HG03460 (cell line): ENCODE measurements at regions not wholly inside any gene's neighbourhood (a gene's known extent, or its start where the extent isn't known, plus 50 kb on each side); places are given as distances from the start of the nearest gene placed in this dataset.

Experiments used
- ATAC-seq: cut with Tn5 transposase; IDR thresholded peaks from one replicate; pipeline ENCODE4 v1.9.1; 2021; ENCODE audit not compliant: unreplicated experiment

DNA sequence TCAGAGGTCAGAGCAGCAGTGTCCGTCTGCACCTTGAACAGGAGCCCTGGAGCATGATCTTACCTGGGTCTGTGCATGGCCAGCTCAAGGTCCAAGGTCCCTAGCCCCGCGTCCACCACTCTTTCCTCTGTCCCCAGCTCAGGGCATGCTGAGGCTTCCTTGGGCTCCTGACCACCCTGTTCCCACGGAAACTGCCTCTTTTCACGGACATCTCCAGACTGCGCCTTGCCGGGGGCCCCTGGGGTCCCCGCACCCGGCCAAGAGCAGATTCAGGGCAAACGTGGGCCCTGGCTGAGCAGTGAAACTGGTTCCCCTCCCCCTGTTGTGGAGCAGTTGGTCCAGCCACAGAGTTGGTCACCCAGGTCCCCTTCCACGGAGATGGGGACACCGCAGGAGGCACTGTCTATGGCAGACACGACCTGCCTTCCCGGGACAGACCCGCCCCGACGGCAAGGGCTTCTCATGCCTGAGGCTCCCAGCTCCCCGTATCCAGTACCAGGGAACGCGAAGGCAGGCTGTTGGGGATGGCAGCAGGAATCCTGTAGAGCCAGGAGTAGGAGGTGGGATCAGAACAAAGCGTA is 217.4 kb upstream of the PPP2R2D start:
- ATAC-seq: no peak

DNA sequence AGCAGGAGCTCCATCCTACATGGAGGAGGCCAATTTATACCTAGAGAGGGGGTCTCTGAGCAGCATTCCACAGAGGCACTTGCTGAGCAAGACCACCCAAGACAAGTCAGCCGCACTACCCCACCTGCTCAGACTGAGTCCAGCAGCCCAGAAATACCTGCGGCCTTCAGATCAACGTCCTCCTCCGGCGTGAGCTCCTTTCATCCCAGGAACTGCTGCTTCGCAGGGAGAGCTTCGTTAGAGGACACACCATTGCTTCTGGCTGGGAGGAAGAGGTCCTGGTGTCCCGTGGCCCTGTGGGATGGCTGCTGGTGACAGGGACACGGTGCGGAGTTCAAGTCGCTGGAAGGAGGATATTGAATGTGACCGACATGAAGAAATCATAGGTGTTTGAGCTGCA is 216.9 kb upstream of the PPP2R2D start:
- no peak for ATAC-seq

DNA sequence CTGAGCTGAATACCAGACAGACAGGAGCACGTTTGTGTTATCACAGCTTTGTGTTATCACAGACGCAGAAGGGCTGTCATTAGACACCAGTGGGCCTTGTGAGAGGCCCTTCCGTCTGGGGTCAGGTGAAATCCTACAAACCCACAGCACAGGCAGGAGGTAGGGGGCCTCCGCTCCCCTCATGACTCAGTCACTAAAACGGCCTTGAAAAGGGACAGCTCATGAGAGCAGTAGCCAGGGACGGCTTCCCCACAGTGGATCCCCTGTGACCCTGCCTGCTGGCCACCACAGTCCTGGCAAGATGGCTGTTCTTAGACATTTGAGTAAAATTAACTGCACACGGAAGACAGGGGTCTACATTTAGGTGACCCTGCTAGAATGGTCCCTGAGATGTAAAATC is 215.8 kb upstream of the PPP2R2D start:
- no peak for ATAC-seq

DNA sequence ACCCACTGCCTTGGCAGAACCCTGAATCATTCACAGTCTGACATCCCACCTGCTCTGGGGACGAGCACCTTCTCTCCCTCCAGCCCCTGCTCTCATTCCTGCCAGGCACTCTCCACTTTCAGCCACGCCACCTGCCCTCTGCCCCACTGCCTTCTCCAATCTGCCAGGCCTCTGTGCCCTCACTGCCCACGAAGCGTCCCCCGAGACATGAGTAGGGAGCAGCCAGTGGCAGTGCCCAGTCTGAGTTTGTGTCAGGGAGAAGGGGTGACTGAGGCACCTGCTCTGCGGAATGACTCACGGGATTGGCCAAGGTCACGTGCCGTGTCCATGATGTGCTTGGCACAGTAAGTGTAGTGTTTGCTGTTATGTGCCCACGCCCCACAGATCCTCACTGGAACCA is 215.2 kb upstream of the PPP2R2D start:
- no peak for ATAC-seq

DNA sequence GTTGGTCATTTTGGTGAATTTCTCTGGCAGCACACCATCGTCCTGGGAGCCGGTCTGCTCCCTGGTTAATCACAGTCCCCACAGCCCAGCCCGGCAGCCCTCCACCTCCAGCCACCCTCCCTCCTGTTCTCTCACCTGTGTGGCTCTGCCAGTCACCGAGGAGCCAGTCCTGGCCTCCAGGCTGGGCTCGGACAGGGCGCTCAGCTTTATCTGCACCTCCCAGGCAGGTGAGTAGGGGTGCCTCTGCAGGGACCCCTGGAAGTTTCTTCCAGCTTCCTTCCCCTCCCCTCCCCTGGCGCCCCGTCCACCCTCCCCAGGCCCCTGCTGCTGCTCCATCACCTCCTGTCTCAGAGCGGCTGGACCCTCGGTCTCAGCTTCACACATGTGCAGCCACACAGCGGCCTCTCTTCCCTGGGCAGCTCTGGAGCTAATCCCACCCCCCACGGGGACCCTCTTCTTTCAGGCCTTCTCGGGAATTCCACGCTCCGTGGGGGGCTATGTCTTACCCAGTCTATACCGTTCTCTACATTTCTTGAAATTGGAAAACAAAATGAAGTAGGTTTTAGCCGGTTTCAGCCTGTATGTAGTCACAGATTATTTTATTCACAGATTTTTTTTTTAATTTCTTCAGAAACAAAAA is 213.9 kb upstream of the PPP2R2D start:
- no peak for ATAC-seq

DNA sequence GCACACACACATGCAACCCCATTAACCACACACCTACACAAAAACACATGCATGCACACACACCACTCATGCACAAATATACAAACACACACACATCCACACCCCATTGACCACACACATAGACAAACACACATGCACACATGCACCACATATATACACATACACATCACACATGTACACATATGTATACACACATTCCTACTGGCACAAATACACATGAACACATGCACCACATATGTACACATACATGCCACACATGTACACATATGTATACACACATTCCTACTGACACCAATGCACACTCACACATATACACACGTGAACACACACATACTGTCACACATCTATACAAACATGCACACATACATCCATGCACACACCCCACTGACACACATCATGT is 212.5 kb upstream of the PPP2R2D start:
- ATAC-seq: no peak

DNA sequence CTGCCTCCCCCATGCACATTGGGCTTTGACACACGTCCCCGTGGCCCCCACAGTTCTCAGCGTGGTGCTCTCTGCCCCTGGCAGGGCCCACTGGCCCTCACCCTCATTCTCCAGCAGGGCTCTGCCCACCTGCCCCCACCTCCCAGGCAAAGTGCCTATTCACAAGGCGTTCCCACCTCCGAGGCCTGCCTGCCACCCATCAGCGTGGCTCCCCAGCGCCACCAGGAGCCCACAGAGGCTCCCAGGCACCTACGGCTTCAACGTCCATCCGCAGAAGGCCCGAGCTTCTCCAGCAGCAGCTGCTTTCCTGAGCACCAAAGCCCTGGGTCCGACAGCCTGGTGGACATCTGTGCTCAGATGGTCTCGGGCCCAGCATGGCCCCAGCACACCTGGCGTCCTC is 211.8 kb upstream of the PPP2R2D start:
- ATAC-seq: no peak

DNA sequence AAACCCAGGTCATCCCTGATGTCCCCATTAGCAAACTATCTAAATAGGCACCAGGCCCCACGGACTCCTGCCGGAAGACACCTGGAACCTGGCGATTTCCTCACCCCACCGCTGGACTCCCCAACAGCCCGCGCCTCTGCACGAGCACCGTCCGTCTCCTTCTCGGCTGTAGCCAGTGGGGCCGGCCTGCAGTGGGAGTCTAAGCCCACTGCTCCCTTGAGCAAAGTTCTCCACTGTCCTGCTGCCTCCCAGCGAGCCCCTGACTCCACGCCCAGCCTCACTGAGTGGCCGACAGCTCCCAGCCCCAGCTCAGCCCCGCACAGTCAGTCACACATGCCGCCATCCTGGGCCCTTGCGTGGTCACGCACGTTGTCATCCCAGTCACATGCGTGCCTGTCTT is 211.3 kb upstream of the PPP2R2D start:
- ATAC-seq: no peak

DNA sequence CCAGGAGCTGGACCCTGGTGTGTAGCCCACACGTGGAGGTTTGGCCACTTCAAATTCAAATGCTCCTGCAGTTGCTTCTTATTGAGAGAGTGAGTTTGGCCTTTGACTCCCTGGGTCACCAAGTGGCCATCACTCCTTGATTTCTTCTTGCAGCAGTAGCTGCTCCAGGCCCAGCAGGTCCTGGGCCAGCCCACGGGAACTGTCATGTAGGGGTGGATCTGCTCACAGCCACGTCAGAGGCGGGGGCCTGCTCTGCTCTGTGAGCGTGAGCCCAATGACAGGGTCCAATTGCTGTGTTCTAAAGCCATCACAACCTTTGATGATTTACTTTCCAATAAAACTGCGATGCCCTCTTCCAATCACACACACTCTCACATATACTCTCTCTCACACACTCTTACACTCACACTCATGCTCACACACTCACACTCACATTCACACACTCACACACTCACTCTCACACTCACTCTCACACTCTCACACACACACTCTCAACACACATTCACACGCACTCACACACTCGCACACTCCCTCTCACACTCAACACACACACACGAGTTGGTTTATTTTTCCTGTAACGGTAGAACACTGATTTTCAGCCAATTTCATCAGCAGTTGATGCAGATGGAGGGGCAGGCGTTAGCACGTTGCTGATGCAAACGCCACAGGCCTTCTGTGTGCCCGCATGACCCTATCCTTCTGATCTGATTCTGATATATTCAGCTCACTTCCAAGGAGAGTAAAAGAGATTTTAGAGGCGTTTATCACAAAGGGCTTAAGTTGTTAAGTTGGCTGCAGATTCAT is 210.7 kb upstream of the PPP2R2D start:
- ATAC-seq: no peak

DNA sequence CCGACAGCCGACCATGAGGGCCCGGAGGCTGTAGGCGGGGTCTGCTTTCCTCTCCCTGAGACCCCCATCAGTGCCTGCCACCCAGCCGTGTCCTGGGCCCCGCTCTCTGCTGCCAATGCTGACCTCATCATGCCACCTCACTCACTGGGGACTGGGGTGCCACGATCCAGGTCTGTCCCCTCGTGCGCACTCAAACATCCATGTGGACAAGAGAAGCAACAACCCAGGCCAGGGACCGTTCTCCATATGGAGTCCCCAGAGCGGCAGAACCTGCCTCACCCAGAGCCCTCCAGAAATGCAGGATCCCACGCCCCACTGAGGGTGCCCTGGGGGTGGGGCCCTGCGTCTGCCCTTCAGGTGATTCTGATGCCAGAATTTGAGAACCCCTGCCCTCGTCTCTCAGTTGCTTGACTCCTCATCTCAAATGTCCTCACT is 210.0 kb upstream of the PPP2R2D start:
- no peak for ATAC-seq

DNA sequence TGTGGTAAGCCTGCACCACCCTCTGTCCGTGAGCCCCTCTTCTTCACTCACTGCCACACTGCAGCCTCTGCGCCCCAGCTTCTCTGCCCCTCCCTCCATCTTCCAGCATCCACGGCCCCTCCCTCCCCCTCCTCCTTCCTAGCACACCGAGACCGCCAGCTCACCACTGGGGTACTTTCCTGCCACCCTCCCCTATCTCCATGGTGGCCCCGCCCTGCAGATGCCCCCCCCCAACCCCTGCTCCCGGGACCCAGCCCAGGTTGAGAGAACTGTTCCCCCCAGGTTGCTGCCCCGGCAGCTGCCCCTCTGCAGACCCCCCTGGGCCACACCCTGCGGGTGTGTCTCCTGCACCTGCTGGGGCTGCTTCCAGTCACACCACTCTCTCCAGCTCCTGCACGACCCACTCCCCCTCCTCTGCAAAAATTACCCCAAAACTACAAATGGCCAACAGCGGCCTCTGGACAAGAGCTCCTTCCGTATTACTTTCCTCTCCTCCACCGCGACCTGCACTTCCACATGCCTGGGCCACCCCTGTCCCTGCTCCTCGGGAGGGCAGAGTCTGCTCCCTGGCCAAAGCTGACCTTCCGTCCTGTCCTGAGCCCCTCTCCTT is 209.2 kb upstream of the PPP2R2D start:
- no peak for ATAC-seq

DNA sequence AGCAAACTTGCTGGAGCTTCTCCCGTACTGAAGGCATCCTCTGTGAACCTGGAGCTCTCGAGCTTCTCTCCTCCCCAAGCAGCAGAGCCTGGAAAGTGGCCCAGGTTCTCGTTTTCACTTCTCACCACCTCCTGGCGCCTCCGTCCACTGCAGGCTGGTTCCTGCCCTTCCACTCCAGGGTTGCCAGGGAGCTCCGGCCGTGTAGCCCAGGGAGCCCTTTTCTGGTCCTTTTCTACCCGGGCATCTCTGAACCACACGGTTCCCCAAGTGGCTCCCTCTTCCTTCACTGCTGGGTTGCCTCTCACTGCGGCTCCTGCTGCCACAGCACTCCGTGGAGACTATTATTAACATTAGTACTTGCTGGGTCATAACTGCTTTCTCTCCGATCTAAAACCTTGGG is 208.6 kb upstream of the PPP2R2D start:
- no peak for ATAC-seq

DNA sequence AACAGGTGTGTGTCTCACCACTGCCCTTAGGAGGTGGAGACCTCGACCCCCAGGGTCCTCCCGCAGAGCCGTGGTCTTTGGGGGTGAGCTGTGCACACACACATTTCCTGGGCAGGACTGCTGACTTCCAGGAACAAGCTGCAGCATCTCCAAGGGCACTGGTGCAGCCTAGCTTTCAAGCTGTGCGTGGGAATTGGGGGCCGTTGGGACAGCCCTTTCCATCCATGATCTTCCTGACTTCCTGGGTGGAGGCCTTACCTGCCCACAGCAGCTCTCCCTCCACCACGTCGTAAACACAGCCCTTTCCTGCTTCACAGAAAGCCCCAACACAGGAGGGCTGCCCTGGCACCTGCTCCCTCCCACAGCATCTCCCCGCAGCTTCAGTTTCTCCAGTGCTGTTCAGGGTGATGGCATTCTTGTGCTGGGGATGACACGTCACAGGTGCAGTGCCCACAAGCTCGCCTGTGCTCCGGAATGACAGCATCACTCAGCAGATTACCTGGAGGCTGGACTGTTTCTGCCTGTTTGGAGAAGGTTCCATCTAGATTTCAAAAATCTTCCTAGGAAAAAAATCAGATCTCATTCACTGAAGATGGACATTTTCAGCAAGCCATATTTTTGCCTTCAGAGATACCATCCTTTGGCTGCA is 208.0 kb upstream of the PPP2R2D start:
- ATAC-seq: no peak

DNA sequence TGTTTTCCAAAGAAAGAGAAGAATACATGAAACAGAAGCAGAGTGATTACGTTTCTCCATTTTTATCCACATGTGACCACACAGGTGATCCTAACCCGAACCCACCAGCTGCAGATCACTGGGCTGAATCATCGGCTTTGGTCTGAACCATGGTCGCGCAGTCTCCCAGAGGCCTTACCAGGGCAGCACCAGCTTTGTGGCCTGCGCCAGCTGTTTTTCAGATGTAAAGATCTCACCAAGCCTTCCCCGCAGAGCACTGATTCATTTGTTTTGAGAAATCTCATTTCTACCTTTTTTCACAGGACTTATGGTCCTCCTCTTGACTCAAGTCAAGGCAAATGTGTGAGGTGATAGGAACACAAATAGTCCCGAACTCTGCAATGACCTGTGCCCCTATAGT is 207.0 kb upstream of the PPP2R2D start:
- no peak for ATAC-seq

DNA sequence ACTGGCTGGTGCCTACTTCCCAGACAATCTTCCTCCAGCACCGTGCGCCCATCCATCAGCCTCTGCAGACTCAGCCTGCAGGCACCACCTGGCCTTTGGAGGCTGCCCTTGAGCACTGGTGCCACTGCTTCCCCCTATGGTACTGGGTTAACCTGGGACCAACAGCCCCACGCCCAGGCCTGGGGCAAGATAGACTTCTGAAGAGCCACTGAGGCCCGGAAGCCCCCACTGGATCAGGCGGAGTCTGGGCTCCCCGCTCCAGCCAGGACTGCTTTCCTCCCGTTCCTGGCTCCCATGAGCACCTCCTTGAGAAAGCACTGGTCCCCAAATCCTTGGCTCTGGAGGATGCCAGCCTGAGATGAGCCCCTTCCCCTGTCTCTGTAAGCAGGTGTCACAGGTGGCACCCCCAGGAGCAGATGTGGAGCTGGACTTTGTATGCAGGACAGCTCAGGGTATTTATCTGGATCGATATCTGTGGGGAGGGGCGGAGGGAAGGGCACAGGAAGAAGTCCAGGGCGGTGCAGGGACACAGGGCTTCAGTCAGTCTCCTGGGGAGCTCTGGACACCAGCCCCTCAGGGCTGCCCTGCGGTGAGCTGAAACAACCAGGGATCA is 206.5 kb upstream of the PPP2R2D start:
- no peak for ATAC-seq

DNA sequence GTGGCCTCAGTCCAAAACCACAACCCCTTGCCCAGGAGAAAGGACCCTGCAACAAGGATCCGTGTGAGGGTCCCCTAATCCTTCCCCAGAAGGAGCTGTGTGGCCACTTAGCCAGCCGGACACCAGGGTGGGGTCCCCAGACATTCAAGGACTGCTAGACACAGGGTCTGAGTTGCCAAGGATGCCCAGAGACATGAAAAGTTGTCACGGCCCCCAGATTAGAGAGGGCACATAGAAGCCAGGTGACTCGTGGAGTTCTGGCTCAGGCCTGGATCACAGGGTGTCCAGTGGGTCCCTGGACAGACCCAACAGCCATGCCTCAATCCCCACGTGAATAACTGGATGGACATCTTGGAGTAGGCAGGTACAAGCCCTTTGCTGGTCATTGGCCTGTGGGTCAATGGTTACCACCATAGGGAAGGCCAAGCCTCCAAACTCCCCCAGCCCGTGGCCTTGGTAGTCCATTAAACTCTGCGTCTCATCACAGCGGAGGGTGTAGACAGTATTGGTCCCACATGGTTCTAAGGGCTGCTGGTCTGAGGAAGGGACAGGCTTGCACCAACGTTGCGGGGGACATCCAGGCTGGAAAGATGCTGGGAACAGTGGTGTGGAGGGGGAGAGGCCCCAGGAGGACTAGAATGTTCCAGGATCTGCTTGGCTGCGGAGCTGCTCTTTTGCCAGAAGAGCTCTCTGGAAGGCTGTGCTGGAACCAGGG is 205.9 kb upstream of the PPP2R2D start:
- no peak for ATAC-seq

DNA sequence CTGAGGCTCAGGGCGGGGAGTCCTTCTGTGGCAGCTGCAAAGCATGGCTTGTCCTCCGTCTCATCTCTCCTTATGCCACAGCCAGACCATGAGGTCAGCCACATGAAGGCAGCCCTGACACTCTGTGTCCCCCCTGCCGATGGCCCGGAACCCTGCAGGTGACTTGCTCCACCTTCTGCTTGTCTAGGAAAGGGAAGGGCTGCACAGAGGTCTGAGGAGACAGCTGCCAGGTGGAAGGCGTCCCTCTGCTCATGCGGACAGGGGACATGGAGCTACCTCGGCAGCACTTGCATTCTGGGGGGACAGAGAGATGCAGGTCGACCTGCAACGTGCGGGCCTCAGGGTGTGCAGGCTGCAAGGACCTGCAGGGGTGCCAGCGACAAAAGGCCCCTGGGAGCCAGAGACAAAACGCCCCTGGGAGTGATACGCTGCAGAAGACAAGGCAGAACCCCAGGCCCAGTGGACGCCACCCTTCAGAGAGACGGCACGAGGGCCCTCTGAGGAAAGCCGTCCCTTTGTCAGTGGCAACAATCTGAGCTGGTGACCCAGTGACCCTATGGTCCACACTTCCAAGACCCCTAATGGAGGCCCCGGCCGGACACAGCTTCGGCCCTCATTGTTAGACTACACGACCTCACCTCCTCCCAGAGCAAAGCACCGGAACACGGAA is 205.2 kb upstream of the PPP2R2D start:
- ATAC-seq: no peak

DNA sequence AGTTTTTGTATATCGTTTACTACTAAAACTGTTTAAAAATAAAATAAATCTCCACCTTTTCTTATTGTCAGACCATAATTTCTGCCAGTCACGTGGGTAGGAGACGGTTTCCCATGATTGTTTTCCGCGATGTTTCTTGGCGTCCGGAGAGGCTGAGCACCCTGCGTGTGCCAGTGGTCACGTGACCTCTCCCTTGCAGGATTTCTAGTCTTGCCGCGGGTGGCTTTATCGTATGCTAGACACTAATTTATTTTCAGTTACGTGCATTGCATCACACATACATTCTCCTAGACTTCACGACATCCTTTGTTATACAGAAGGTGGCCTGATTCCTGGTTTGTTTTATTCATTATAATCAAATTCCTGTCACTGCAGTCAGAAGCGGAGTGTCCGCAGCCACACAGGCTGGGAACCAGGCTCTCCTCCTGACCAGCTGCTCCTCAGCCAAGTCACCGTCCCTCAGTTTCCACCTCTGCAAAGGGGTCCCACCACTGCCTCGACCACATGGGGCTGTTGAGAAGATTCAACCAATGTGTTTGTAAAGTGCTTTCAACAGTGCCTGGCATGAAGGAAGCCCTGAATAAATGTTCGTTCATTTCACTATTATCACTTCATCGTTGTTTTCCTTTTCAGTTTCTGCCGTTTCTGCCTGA is 203.2 kb upstream of the PPP2R2D start:
- ATAC-seq: no peak

DNA sequence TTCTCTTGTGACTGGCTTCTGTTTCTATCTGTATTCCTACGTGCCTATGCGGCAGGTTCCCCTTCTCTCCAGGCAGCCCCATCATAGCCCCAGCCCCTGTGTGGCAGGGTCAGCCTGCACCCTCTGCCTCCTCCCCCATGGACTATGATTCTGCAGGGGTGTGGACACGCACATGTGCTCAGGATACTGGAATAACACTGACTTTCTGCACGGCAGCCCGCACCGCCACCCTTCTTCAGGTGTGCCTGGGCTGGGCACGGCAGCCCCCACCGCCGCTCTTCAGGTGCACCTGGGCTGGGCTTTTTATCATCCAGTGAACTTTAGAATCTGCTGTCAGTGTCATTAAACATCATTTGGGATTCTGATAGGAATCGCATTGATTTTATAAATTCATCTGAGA is 202.6 kb upstream of the PPP2R2D start:
- ATAC-seq: no peak
